ENCODE measurements at regions not wholly inside any gene's neighbourhood (a gene's known extent, or its start where the extent isn't known, plus 50 kb on each side); places are given as distances from the start of the nearest gene placed in this dataset.
"Not testable (repeated sequence)": the region's sequence is repeated elsewhere in the genome, so short reads cannot be mapped to it uniquely, and the experiment has no call there.

DNA sequence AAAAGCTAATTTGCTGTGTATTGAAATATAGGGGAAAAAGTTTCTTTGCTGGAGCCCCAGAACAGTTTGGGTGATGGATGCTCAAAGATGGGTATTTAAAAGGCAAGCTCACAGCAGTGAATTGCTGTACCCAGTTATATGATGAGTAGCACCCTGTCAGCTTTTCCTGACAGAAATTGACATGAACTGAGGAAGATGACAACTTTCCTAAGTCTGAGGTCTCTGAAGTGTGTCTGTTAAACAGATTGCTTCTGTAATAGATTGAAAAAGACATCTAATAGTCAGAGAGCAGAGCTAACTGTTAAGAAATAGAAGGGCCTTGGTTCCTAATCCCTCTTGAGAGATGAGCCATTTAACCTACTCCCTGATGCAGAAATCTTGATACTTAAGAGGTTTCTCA, 1278.0 kb upstream of the ALCAM start:
- Mint-ChIP-seq H3K4me3 (no peak overlapping the region), H3K4me1 (ENCODE audit: low read depth in 2 of 2) (no peaks in the 10 kb centered on the region), H3K36me3 (no peaks in the 10 kb centered on the region), H3K27ac (no peak overlapping the region), H3K27me3 (no peaks in the 10 kb centered on the region), H3K9me3 (peaks cover 11% of the 10 kb centered on the region)
- DNase-seq (ENCODE audit: low spot score) (no peak), ATAC-seq (no peak)

DNA sequence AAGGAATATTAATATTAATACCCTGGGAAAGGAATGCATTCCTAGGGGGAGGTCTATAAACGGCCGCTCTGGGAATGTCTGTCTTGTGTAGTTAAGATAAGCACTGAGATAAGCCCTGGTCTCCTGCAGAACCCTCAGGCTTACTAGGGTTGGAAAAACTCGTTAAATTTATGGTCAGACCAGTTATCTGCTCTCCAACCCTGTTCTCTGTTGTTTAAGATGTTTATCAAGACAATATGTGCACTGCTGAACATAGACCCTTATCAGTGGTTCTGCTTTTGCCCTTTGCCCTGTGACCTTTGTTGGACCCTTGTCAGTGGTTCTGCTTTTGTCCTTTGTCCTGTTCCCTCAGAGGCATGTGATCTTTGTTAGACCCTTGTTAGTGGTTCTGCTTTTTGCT, 1276.7 kb upstream of the ALCAM start:
- not testable (repeated sequence) for H3K36me3 Mint-ChIP-seq

DNA sequence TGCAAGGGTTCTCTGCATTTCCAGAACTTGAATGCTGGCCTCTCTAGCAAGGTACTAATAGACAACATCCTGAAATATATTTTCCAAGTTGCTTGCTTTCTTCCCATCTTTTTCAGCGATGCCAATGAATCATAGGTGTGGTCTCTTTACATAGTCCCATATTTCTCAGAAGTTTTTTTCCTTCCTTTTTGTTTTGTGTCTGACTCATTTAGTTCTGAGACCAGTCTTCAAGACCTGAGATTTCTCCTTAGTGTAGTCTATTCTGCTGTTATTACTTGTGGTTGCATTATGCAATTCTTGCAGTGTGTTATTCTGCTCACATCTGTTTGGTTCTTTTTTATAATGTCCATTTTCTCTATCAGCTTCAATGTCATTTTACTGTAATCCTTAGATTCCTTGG, 1265.0 kb upstream of the ALCAM start:
- H3K27me3 Mint-ChIP-seq = no peaks in the 10 kb centered on the region
- H3K36me3 Mint-ChIP-seq = no peaks in the 10 kb centered on the region
- no peak for ATAC-seq
- H3K9me3 Mint-ChIP-seq = peaks cover 3% of the 10 kb centered on the region
- no peak overlapping the region for H3K27ac Mint-ChIP-seq
- no peaks in the 10 kb centered on the region for H3K4me1 Mint-ChIP-seq (ENCODE audit: low read depth in 2 of 2)
- no peak overlapping the region for H3K4me3 Mint-ChIP-seq
- DNase-seq (ENCODE audit: low spot score) = no peak

More for the DNA sequence above, 1276.7 kb upstream of the ALCAM start:
- peaks cover 11% of the 10 kb centered on the region for H3K9me3 Mint-ChIP-seq
- DNase-seq (ENCODE audit: low spot score); H3K27me3 Mint-ChIP-seq; H3K4me3 Mint-ChIP-seq; ATAC-seq; H3K4me1 Mint-ChIP-seq (ENCODE audit: low read depth in 2 of 2); H3K27ac Mint-ChIP-seq: not testable (repeated sequence)

DNA sequence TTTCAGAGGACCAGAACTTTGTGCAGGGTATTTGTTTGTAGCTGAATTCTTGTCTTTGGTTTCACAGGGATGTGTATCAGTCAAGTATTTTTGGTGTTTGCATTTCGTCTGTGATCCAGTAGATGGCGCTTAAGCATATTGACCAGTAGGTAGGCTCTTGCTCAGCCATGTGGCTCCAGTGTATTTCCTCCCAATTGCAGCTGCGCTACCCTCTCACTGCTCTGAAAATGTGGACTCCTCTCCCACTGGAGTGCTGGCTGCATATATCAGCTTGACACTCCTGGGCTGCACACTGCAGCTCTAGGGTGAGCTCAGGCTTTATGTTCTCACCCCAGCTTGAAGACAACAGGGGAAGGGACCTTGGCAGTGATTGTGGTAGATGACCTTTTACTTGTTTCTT, 1264.3 kb upstream of the ALCAM start:
- DNase-seq (ENCODE audit: low spot score) (no peak), ATAC-seq (no peak)
- no peaks in the 10 kb centered on the region for H3K27me3 Mint-ChIP-seq
- H3K4me3 Mint-ChIP-seq = no peak overlapping the region
- peaks cover 3% of the 10 kb centered on the region for H3K9me3 Mint-ChIP-seq
- no peaks in the 10 kb centered on the region for H3K36me3 Mint-ChIP-seq
- no peaks in the 10 kb centered on the region for H3K4me1 Mint-ChIP-seq (ENCODE audit: low read depth in 2 of 2)
- H3K27ac Mint-ChIP-seq = no peak overlapping the region

DNA sequence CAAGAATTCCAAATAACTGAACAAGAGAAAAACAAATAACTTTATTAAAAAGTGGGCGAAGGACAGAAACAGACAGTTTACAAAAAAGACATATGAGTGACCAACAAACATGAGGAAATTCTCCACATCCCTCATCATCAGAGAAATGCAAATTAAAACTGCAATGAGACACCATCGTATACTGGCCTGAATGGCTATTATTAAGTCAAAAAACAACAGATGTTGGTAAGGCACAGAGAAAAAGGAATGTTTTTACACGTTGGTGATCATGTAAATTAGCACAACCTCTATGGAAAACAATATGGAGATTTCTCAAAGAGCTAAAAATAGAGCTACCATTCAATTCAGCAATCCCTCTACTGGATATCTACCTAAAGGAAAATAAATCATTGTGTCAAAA, 1260.4 kb upstream of the ALCAM start:
- ATAC-seq (no peak), DNase-seq (ENCODE audit: low spot score) (no peak)
- Mint-ChIP-seq H3K4me3 (no peak overlapping the region), H3K27me3 (no peaks in the 10 kb centered on the region), H3K9me3 (peaks cover 1% of the 10 kb centered on the region), H3K27ac (no peak overlapping the region), H3K36me3 (no peaks in the 10 kb centered on the region), H3K4me1 (ENCODE audit: low read depth in 2 of 2) (no peaks in the 10 kb centered on the region)

DNA sequence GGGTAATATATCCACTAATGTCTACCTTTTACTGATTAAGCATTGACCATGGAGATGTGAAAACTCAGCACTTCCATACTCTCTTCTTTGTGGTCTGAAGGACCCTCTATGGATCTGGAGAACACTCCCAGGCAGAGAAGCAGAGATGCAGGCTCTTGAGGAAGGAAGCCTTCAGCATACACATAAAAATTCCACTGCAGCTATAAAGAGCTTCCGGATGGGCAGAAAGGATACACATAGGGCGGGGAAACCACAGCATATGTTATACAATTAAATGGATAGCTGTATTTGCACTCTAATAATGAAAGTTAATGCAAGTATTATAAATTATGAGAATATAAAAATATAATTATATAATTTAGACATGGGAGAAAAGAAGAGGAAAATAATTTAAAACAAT, 1258.2 kb upstream of the ALCAM start:
- H3K27me3 Mint-ChIP-seq = no peaks in the 10 kb centered on the region
- H3K36me3 Mint-ChIP-seq = no peaks in the 10 kb centered on the region
- DNase-seq (ENCODE audit: low spot score) (no peak), ATAC-seq (no peak)
- H3K27ac Mint-ChIP-seq = no peak overlapping the region
- H3K4me1 Mint-ChIP-seq (ENCODE audit: low read depth in 2 of 2) = no peaks in the 10 kb centered on the region
- H3K9me3 Mint-ChIP-seq = peaks cover 9% of the 10 kb centered on the region
- no peak overlapping the region for H3K4me3 Mint-ChIP-seq

DNA sequence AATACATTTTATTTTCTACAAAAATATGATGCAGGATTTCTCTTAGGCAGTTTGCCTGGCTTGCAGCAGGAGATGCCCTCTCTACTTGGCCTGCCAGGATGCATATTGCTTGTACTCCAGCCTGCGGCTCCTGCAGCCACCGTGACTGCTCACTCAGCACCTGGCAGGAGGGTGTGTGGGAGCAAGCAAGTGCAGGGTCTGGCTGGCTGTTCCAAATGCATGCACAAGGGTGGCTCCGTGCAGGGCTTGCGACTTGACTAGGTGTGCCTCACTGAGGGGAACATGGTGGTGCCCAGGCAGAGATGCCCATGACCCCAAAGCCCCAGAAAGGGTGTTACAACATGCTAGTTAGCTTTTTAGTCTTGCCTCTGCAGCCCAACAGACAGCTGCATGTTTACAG, 1240.2 kb upstream of the ALCAM start:
- Mint-ChIP-seq H3K27me3 (no peaks in the 10 kb centered on the region), H3K9me3 (peaks cover 15% of the 10 kb centered on the region), H3K4me3 (no peak overlapping the region), H3K36me3 (peaks cover 6% of the 10 kb centered on the region), H3K27ac (no peak overlapping the region), H3K4me1 (ENCODE audit: low read depth in 2 of 2) (no peaks in the 10 kb centered on the region)
- ATAC-seq (no peak), DNase-seq (ENCODE audit: low spot score) (no peak)

DNA sequence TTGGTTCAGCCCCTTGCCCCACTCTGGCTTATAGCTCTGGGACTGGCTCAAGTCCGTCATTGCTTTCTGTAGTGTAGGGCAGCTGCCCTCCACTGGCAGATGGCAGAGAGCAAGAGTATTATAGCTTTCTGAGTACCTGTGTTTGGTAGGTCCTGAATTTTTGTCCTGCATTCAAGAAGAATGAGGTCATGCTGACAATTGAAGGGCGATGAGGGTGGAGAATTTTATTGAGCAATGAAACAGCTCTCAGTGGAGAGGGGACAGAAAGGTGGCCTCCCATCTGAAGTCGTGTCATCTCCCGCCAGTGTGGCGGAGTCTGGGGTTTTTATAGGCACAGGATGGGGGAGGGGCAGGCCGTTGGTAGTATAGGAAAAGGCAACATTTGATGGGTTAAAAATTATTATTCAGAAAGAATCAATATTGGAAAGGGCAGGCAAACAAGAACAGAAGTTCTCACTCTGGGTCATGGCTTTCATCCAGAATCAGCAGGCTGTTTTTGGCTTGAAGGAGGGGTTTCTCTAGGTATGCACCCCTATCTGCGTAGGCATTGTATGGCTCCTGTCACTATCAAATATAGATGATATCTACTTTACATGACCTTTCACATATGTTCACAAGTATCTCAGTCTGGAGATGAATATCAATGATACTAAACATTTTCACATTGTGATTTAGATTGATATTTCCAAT, 1239.7 kb upstream of the ALCAM start:
- Mint-ChIP-seq H3K9me3 (peaks cover 15% of the 10 kb centered on the region), H3K4me3 (no peak overlapping the region), H3K27ac (no peak overlapping the region), H3K4me1 (ENCODE audit: low read depth in 2 of 2) (no peaks in the 10 kb centered on the region), H3K36me3 (peaks cover 6% of the 10 kb centered on the region), H3K27me3 (no peaks in the 10 kb centered on the region)
- ATAC-seq (no peak), DNase-seq (ENCODE audit: low spot score) (no peak)

DNA sequence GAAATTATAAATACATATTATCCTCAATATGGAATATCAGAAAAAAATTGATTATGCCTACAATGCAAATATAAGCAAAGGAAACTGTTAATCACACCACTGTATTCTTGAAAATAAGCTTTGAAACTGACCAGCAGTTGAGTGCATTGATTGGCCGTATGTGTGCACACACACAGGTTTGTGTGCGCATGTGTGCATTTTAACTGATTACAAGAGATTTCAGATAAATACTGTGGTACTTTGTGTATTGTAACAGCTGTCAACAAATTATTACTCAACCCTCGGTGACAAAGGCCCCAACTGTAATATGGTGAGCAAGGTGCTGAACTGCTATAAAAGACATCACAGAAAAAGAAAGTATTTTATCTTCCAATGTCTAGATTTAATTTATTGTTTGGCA, 1238.9 kb upstream of the ALCAM start:
- H3K36me3 Mint-ChIP-seq = peaks cover 6% of the 10 kb centered on the region
- DNase-seq (ENCODE audit: low spot score) (no peak), ATAC-seq (no peak)
- H3K9me3 Mint-ChIP-seq = peaks cover 15% of the 10 kb centered on the region
- no peaks in the 10 kb centered on the region for H3K4me1 Mint-ChIP-seq (ENCODE audit: low read depth in 2 of 2)
- no peak overlapping the region for H3K4me3 Mint-ChIP-seq
- no peaks in the 10 kb centered on the region for H3K27me3 Mint-ChIP-seq
- H3K27ac Mint-ChIP-seq = no peak overlapping the region

DNA sequence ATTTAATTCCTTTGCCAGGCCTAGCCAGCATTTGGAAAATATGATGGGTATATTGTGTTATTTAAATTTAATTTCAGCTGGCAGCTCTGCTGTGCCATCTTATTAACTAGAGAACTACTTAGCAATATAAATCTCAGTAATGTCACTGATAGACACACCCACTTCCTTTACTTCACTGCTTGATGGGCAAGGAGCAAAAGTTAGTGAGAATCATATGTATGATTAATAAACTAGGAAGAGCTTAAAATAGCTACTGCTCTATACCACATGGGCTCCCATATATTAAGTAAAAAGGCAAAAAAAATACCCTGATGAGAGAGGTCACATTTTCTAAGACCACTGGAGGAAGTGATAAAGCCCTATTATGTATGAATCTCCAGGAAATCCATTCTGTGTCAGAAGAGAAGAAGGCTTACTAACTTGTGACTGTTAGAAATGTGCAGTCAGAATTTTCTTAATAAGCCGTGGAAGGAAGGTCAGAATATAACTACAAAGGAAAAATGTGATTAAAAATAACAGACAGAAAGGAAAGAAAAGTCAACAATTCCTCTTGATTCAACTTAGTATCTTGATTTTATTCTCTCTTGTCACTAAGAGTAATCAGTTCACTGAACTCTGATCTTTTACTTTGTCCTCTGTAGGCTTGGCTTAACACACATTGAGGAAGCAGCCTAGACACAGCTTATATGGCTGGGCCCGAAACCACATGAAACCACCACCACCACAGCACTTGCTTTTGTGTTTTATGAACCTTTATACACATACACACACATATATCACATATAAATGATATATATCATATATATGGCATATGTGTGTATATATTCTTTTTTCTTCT, 1233.9 kb upstream of the ALCAM start:
- Mint-ChIP-seq H3K36me3 (peaks cover 6% of the 10 kb centered on the region), H3K27me3 (no peaks in the 10 kb centered on the region), H3K4me3 (no peak overlapping the region), H3K9me3 (peaks cover 5% of the 10 kb centered on the region), H3K4me1 (ENCODE audit: low read depth in 2 of 2) (no peaks in the 10 kb centered on the region), H3K27ac (no peak overlapping the region)
- DNase-seq (ENCODE audit: low spot score) (no peak), ATAC-seq (no peak)

DNA sequence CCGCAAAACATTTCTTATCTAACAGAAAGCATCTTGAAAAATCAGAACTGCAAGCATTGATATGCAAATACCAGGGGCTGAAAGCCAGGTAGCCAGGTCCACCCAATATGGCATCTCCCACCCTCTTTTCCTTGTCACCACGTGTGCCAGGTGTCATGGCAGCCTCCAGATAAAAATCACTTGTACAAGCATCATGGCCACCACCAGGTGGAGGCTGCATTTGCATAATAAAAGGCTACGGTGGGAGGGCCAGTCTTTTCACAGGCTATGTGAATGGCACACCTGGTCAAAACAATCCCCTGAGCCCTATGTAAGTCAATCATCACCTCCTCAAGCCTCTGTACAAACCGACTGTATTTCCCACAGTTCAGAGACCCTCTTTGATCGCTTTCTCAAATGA, 1233.1 kb upstream of the ALCAM start:
- no peak overlapping the region for H3K27ac Mint-ChIP-seq
- H3K9me3 Mint-ChIP-seq = peaks cover 5% of the 10 kb centered on the region
- no peaks in the 10 kb centered on the region for H3K4me1 Mint-ChIP-seq (ENCODE audit: low read depth in 2 of 2)
- H3K4me3 Mint-ChIP-seq = no peak overlapping the region
- H3K27me3 Mint-ChIP-seq = no peaks in the 10 kb centered on the region
- ATAC-seq (no peak), DNase-seq (ENCODE audit: low spot score) (no peak)
- peaks cover 6% of the 10 kb centered on the region for H3K36me3 Mint-ChIP-seq

DNA sequence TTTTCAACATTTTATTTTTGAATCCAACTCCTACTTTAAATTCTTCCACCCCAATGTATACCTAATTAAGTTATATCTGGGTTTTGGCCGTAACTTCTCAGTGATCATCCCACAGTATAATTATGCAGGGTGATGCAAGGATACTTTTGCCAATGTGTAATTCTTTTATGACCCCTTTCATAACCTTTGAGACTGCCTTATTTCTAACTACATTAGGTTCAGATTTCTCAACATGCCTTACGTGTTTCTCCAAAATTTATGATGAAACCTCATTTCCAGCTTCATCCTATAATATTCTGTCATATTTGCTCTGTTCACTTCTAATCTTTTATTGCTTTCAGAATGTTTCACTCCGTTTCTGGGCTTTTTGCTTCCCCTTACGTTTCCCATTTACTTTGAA, 1229.6 kb upstream of the ALCAM start:
- no peaks in the 10 kb centered on the region for H3K27me3 Mint-ChIP-seq
- ATAC-seq = no peak

DNA sequence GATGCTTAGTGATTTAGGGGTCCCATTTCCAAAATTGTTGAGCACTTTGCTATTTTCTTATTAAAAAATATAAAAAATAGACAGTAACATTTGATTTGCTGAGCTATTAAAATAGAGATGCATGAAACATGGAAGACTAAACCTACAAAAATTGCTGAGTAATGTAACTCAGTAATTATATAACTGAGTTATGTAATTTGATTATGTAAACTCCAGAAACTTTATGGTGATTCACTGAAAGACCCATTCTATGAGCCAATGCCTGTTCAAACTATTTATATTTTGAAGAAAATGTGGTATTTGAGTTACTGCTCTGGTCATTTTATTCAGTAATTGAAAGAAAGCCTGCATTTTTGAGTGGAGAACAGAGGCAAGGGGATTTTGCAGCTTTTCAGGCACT, 1221.5 kb upstream of the ALCAM start:
- no peak overlapping the region for H3K27ac Mint-ChIP-seq
- DNase-seq (ENCODE audit: low spot score) = no peak
- H3K27me3 Mint-ChIP-seq = no peaks in the 10 kb centered on the region
- H3K9me3 Mint-ChIP-seq = peaks cover 5% of the 10 kb centered on the region
- H3K4me3 Mint-ChIP-seq = no peak overlapping the region
- ATAC-seq = no peak
- no peaks in the 10 kb centered on the region for H3K4me1 Mint-ChIP-seq (ENCODE audit: low read depth in 2 of 2)
- no peaks in the 10 kb centered on the region for H3K36me3 Mint-ChIP-seq

More for the DNA sequence above, 1229.6 kb upstream of the ALCAM start:
- peaks cover 5% of the 10 kb centered on the region for H3K9me3 Mint-ChIP-seq
- no peak for DNase-seq (ENCODE audit: low spot score)
- no peak overlapping the region for H3K27ac Mint-ChIP-seq
- no peaks in the 10 kb centered on the region for H3K36me3 Mint-ChIP-seq
- no peaks in the 10 kb centered on the region for H3K4me1 Mint-ChIP-seq (ENCODE audit: low read depth in 2 of 2)
- no peak overlapping the region for H3K4me3 Mint-ChIP-seq

DNA sequence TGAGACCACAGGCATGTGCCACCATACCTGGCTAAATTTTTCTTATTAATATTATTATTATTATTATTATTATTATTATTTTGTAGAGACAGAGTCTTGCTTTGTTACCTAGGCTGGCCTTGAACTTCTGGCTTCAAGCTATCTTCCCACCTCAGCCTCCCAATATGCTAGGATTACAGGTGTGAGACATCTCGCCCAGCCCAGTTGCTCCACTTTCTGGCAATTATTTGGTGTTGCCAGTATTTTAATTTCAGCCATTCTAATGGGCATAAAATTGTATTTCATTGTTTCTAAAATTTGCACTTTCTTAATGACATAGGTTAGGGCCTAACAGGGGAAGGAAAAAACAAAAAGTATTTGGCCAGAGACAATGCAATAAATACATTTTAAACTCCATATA, 1217.6 kb upstream of the ALCAM start:
- Mint-ChIP-seq H3K4me3 (no peak overlapping the region), H3K36me3 (no peaks in the 10 kb centered on the region), H3K27me3 (no peaks in the 10 kb centered on the region), H3K27ac (no peak overlapping the region), H3K9me3 (peaks cover 8% of the 10 kb centered on the region), H3K4me1 (ENCODE audit: low read depth in 2 of 2) (no peaks in the 10 kb centered on the region)
- no peak for DNase-seq (ENCODE audit: low spot score)
- no peak for ATAC-seq
